Neuron (in vitro differentiated cells): ENCODE measurements at regions not wholly inside any gene's neighbourhood (a gene's known extent, or its start where the extent isn't known, plus 50 kb on each side); places are given as distances from the start of the nearest gene placed in this dataset.
"Not testable (repeated sequence)": the region's sequence is repeated elsewhere in the genome, so short reads cannot be mapped to it uniquely, and the experiment has no call there.

ENCODE experiments used
- H2AFZ ChIP-seq: one replicate; pipeline ENCODE4 v1.6.1; 2013; ENCODE audit warnings: low read depth, mild to moderate bottlenecking, inconsistent platforms, low read length, moderate library complexity
- H3K27me3 ChIP-seq: one replicate; pipeline ENCODE4 v1.6.1; 2013; ENCODE audit warnings: low read length; ENCODE audit not compliant: insufficient read depth
- H3K36me3 ChIP-seq: one replicate; pipeline ENCODE4 v1.6.1; 2013; ENCODE audit warnings: low read length; ENCODE audit not compliant: insufficient read depth
- H3K4me1 ChIP-seq: one replicate; pipeline ENCODE4 v1.6.1; 2013; ENCODE audit warnings: low read length; ENCODE audit not compliant: insufficient read depth
- H3K4me3 ChIP-seq: 2 replicates; pipeline ENCODE4 v1.5.1; 2013; ENCODE audit warnings: mild to moderate bottlenecking, low read length, moderate library complexity
- H3K9me3 ChIP-seq: one replicate; pipeline ENCODE4 v1.6.1; 2013; ENCODE audit warnings: low read length

DNA sequence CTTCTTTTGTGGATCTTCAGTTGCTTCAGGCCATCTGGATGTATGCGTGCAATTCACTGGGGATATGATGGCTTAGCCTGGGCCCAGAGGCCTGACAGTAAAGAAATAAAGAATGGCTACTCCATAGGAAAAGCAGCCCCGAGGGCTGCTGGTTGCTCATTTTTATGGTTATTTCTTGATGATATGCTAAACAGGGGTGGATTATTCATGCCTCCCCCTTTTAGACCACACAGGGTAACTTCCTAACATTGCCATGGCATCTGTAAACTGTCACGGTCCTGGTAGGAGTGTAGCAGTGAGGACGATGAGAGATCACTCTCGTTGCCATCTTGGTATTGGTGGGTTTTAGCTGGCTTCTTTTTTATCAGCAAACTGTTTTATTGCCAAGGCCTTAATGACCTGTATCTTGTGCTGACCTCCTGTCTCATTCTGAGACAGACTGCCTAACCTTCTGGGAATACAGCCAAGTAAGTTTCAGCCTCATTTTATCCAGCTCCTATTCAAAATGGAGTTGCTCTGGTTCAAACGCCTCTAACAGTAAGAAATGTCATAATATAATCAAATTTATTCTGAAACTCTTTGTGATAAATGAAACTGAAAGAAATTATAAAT lies 60.5 kb downstream of the DSEL start:
- Histone ChIP-seq H3K36me3 (no peaks in the 10 kb centered on the region), H3K4me1 (no peaks in the 10 kb centered on the region), H3K9me3 (no peaks in the 10 kb centered on the region), H3K4me3 (no peak overlapping the region), H2AFZ (no peak overlapping the region), H3K27me3 (no peaks in the 10 kb centered on the region)

DNA sequence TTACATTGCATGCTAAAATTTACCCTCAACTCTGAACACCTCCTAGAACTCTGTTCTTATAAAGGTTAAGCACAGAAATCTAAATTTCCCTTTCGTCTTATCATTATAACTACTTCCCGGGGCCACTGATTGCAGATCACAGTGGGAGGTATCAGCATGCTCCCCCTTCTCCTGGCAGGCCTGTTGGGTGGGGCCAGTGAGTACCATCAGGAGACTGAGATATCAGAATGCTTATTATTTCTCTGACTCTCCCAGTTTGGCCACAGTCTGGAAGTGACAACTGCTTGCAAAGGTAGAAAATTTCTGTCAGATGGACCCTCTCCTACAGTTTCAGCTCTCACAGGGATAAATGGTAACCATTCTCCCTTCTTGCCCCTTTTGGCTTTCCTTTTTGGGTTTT lies 62.6 kb downstream of the DSEL start:
- H2AFZ ChIP-seq = no peak overlapping the region
- H3K4me3 ChIP-seq = no peak overlapping the region
- no peaks in the 10 kb centered on the region for H3K36me3 ChIP-seq
- H3K4me1 ChIP-seq = no peaks in the 10 kb centered on the region
- H3K9me3 ChIP-seq = no peaks in the 10 kb centered on the region
- no peaks in the 10 kb centered on the region for H3K27me3 ChIP-seq

DNA sequence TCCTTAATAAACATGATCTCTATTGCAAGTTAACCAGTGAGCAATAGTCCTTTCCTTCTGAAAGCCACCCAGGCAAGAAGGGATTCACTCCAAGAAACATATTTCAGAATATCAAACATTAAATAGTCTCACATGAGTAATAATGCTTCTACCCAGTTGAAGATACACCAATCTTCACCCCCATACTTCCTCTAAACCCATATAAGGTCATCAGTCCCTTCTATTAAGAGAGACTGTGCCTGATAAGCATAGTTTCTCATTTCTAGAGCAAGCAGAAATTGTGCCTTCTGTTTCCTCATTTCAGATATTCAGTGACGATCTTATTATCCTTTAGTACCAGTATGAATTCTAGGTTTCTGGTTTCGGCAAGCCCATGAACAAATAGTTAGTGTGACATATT lies 64.6 kb downstream of the DSEL start:
- Histone ChIP-seq H3K4me3 (no peak overlapping the region), H3K27me3 (no peaks in the 10 kb centered on the region), H2AFZ (no peak overlapping the region), H3K9me3 (no peaks in the 10 kb centered on the region), H3K4me1 (no peaks in the 10 kb centered on the region), H3K36me3 (no peaks in the 10 kb centered on the region)

DNA sequence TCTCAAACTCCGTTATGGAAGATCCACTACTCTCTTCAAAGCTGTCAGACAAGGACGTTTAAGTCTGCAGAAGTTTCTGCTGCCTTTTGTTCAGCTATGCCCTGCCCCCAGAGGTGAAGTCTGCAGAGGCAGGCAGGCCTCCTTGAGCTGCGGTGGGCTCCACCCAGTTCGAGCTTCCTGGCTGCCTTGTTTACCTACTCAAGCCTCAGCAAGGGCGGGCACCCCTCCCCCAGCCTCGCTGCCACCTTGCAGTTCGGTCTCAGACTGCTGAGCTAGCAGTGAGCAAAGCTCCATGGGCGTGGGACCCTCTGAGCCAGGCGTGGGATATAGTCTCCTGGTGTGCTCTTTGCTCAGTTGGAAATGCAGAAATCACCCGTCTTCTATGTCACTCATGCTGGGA lies 65.4 kb downstream of the DSEL start:
- H2AFZ ChIP-seq, H3K36me3 ChIP-seq, H3K27me3 ChIP-seq, H3K9me3 ChIP-seq, H3K4me1 ChIP-seq, H3K4me3 ChIP-seq: not testable (repeated sequence)

DNA sequence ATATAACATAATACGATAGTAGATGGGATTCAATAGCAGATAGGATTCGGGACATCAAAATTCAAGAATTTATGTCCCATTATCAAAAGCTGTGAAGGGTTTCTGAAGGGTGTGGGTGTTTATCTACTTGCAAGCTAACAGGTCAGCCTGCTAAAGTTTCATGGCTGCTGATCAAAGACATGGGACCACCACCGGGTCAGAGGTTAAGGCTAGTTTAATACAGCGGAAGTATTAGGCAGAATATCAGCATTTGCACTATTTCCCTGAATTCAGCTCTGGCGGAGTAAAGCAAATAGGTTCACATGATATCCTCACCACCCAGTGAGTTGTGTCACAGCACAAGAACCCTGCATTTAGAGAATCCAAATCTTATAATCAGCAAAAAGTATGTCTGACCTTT lies 82.5 kb downstream of the DSEL start:
- H3K36me3 ChIP-seq = no peaks in the 10 kb centered on the region
- H3K9me3 ChIP-seq = no peaks in the 10 kb centered on the region

DNA sequence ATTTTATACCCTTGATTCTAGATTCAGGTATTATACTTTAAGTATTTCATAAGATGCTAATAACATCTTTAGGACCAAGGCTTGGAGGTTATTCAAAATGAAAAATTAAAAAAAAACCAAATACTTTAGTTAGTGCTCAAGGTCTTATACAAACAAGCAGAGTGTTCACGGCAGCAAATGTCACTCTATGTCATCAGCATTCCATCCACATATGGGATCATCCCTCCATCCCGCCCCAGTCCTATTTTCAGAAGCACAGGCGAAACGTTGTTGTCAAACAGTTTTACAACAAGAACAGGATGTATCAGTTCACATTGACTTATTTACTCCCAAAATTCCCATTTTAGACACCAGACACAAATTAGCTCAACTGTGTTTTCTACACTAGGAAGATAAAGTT lies 83.7 kb downstream of the DSEL start:
- H2AFZ ChIP-seq = no peak overlapping the region
- no peaks in the 10 kb centered on the region for H3K9me3 ChIP-seq
- H3K27me3 ChIP-seq = no peaks in the 10 kb centered on the region
- H3K4me1 ChIP-seq = peaks cover 5% of the 10 kb centered on the region
- no peaks in the 10 kb centered on the region for H3K36me3 ChIP-seq
- H3K4me3 ChIP-seq = no peak overlapping the region

More for the DNA sequence above, 82.5 kb downstream of the DSEL start:
- no peak overlapping the region for H3K4me3 ChIP-seq
- H2AFZ ChIP-seq = no peak overlapping the region
- no peaks in the 10 kb centered on the region for H3K27me3 ChIP-seq
- peaks cover 5% of the 10 kb centered on the region for H3K4me1 ChIP-seq

DNA sequence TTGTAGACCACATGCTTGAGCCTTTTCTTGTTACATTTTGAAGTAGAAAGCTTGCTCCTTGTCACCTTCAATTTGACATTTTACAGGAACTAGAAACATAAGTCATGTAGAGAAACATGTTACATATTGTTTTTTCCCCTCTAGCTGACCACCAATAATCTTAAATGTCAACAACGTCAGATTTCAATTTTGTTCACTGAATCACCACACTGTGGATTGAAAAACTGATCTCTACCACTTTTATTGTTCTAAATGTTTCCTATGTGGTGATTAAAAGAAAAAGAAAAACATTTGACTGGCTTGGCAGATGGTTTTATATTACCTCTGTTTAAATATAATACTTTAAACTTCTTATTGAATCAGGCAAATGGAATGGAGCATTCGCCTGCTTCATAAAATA lies 87.7 kb downstream of the DSEL start:
- Histone ChIP-seq H3K36me3 (no peaks in the 10 kb centered on the region), H3K4me3 (no peak overlapping the region), H2AFZ (no peak overlapping the region), H3K27me3 (no peaks in the 10 kb centered on the region), H3K9me3 (no peaks in the 10 kb centered on the region), H3K4me1 (no peaks in the 10 kb centered on the region)

DNA sequence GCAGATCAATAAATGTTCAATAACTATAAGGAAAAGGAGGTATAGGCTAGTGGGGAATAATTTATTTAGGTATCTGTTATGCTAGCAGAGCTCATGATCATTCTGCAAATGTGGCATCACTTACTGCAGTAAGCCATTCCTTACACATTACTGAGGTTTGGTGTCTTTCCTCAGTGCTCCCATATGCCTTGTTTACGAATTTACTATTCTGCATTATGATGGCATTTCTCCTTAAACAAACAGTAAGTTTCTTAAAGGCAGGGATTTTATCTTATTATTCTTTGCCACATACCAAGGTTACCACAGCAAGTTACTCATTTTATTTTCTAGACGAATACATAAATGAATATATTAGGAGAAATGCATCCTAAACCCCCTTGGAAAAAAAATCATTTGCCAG lies 88.4 kb downstream of the DSEL start:
- Histone ChIP-seq H2AFZ (no peak overlapping the region), H3K4me1 (no peaks in the 10 kb centered on the region), H3K36me3 (no peaks in the 10 kb centered on the region), H3K9me3 (no peaks in the 10 kb centered on the region), H3K27me3 (no peaks in the 10 kb centered on the region), H3K4me3 (no peak overlapping the region)

DNA sequence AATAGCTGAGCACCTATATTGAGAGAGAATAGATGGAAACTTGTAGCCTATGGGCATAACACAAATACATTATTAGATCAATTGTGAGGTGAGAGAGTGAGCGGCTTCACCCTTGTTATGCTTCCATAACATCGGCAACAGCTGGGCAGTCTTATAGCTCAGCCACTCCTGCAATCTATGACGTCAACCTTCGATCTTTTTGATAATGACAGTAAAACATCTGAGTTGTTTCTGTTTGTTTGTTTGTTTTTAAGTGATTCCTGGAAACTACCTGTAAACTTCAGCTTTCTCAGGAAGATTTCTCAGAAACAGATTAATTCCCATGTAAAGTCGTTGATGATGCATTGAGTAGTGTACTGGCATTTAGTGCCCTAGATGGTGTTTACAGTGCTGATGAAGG lies 90.0 kb downstream of the DSEL start:
- Histone ChIP-seq H2AFZ (no peak overlapping the region), H3K27me3 (no peaks in the 10 kb centered on the region), H3K4me3 (no peak overlapping the region), H3K36me3 (no peaks in the 10 kb centered on the region), H3K9me3 (no peaks in the 10 kb centered on the region), H3K4me1 (no peaks in the 10 kb centered on the region)

DNA sequence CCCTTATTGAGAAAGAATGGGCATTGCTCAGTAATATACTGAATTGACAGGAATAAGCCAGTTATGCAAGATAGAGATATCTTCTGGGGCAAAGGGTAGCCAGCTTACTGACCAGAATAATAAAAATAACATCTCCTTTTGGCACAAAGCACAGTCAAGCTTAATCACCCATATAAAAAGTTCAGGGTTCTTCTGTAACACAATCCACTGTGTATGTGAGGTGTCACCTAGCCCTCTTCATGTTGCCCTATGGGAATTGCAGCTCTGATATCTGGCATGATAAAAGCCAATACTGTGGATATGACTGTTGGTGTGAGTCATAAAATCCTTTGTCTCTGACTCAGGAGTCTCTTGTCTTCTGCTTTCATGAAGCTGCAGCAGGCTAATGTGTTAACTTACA lies 90.8 kb downstream of the DSEL start:
- no peaks in the 10 kb centered on the region for H3K27me3 ChIP-seq
- no peaks in the 10 kb centered on the region for H3K36me3 ChIP-seq
- H2AFZ ChIP-seq = no peak overlapping the region
- H3K4me3 ChIP-seq = no peak overlapping the region
- no peaks in the 10 kb centered on the region for H3K9me3 ChIP-seq
- H3K4me1 ChIP-seq = no peaks in the 10 kb centered on the region

DNA sequence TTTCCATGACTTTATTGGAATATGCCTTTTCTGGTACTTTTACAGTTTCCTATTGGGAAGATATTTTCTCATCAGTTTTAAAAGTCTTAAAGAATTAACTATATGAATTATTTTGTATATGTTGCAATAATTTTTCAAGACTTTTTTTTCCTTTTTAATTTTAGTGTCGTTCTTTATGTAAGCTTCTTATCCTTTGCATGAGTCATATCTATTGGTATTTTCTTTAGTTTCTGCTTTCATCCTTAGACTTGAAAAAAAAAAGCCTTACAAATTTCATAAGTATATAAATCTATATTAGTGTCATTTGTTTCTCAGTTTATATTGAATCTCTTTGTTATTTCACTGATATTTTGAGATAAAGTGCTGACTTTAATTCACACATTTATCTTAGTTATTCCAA lies 94.9 kb downstream of the DSEL start:
- Histone ChIP-seq H3K4me3 (no peak overlapping the region), H2AFZ (no peak overlapping the region), H3K9me3 (no peaks in the 10 kb centered on the region), H3K27me3 (no peaks in the 10 kb centered on the region), H3K36me3 (no peaks in the 10 kb centered on the region), H3K4me1 (no peaks in the 10 kb centered on the region)

DNA sequence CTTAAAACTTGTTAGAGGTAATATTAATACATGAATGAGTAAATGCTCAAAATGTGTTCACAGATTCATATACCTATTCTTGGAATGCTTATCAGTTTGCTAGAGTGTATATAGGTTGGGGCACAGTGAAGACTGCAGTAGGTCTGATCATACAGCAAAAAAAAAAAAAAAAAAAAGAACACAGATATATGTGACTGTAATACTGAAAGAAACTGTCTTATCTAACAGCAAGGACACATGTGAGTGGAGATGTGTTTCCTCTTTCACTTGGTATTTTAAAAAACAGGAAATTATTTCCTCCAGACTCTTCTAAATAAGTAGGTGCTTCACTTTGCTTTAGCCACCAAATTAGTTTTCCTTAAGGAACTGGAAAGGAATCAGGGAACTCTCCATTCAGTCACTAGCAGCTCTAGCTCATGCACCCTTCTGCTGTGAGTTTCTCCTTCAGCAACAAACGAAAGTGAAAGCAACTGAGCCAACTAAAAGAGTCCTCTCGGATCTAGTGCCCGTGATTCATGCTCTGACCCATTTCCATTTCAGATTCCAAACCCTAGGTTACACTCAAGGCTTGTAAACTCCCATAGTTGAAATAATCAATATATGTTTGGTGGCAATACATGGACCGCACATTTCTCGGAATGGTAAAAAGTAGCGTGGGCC lies 98.5 kb downstream of the DSEL start:
- no peaks in the 10 kb centered on the region for H3K9me3 ChIP-seq
- H3K4me3 ChIP-seq = no peak overlapping the region
- H3K27me3 ChIP-seq = no peaks in the 10 kb centered on the region
- H3K36me3 ChIP-seq = no peaks in the 10 kb centered on the region
- H2AFZ ChIP-seq = no peak overlapping the region
- H3K4me1 ChIP-seq = no peaks in the 10 kb centered on the region

DNA sequence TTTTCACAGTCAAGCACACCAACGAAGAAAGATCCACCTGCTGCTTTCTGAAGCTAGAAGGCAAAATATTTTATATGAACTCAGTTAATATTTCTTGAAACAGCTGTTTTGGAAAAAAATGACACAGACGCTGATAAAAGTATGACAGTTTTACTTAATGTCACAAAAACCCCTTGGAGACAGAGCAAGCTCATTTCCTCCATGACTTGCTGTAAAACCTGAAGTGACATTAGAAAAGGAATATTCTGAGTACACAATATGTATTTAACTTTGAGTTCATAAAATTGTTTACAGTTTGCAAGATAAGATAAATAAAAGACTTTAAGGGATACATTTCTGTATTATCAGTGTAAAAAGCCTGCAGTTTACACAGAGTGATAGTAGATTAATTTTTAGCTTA lies 105.4 kb downstream of the DSEL start:
- no peaks in the 10 kb centered on the region for H3K27me3 ChIP-seq
- H3K36me3 ChIP-seq = no peaks in the 10 kb centered on the region
- H2AFZ ChIP-seq = peak overlapping the region; percentile 36
- H3K9me3 ChIP-seq = no peaks in the 10 kb centered on the region
- no peak overlapping the region for H3K4me3 ChIP-seq
- H3K4me1 ChIP-seq = no peaks in the 10 kb centered on the region
